Peyer's patch (tissue), 4 donors: ENCODE measurements at regions not wholly inside any gene's neighbourhood (a gene's known extent, or its start where the extent isn't known, plus 50 kb on each side); places are given as distances from the start of the nearest gene placed in this dataset.

Experiments used
- CTCF ChIP-seq, 6 experiments: fragments of 450-650 bp in 4 of 6; fragments of 200-600 bp in 2 of 6; sonication (generic) in 1 of 6; IDR thresholded peaks; one replicate each; pipeline ENCODE4 v1.5.1; 2017 to 2019; ENCODE audit warnings: antibody characterized with exemption in 6 of 6, mild to moderate bottlenecking in 3 of 6, moderate library complexity in 1 of 6
- POLR2A ChIP-seq, 2 donors: fragments of 450-650 bp; IDR thresholded peaks; one replicate each; pipeline ENCODE4 v1.5.1; 2017; ENCODE audit warnings: antibody characterized with exemption in 2 of 2, mild to moderate bottlenecking in 2 of 2, moderate library complexity in 2 of 2

- TF ChIP-seq CTCF (IDR thresholded peaks at IDR 0.05): no peak
- no peak for TF ChIP-seq POLR2A (IDR thresholded peaks at IDR 0.05)
Measured at GRCh38 chr14:81797315-81797714, 263.7 kb upstream of the SEL1L start.
